ENCODE measurements at regions not wholly inside any gene's neighbourhood (a gene's known extent, or its start where the extent isn't known, plus 50 kb on each side); places are given as distances from the start of the nearest gene placed in this dataset.
"Not testable (repeated sequence)": the region's sequence is repeated elsewhere in the genome, so short reads cannot be mapped to it uniquely, and the experiment has no call there.

GRCh38 chr20:25932806-25933205 is 236.2 kb upstream of the ZNF337 start:
- TF ChIP-seq, protein P1, sequence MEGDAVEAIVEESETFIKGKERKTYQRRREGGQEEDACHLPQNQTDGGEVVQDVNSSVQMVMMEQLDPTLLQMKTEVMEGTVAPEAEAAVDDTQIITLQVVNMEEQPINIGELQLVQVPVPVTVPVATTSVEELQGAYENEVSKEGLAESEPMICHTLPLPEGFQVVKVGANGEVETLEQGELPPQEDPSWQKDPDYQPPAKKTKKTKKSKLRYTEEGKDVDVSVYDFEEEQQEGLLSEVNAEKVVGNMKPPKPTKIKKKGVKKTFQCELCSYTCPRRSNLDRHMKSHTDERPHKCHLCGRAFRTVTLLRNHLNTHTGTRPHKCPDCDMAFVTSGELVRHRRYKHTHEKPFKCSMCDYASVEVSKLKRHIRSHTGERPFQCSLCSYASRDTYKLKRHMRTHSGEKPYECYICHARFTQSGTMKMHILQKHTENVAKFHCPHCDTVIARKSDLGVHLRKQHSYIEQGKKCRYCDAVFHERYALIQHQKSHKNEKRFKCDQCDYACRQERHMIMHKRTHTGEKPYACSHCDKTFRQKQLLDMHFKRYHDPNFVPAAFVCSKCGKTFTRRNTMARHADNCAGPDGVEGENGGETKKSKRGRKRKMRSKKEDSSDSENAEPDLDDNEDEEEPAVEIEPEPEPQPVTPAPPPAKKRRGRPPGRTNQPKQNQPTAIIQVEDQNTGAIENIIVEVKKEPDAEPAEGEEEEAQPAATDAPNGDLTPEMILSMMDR (IDR thresholded peaks at IDR 0.05): not testable (repeated sequence)
- not testable (repeated sequence) for TF ChIP-seq POLR2A (IDR thresholded peaks at IDR 0.05)

Measured in Peyer's patch (tissue), 4 donors.